ENCODE measurements at regions not wholly inside any gene's neighbourhood (a gene's known extent, or its start where the extent isn't known, plus 50 kb on each side); places are given as distances from the start of the nearest gene placed in this dataset.

DNA sequence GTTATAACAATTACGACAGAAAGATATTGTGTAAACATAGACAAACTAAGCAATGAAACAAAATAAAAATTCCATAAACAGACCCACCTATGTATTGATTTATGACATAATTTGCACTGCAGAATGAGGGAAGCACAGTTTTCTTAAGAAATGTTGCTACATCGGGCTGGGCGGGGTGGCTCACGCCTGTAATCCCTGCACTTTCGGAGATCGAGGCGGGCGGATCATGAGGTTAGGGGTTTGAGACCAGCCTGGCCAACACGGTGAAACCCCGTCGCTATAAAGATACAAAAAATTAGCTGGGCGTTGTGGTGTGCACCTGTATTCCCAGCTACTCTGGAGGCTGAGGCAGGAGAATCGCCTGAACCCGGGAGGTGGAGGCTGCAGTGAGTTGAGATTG is 1344.4 kb upstream of the WWC1 start:
- no peak overlapping the region for H3K27ac Mint-ChIP-seq
- H3K4me3 Mint-ChIP-seq = no peak overlapping the region
- no peak for ATAC-seq (replicated peaks)
- H3K9me3 Mint-ChIP-seq = peaks cover 4 to 13% of the 10 kb centered on the region in 2 donors
- no peaks in the 10 kb centered on the region for H3K36me3 Mint-ChIP-seq (ENCODE audit: insufficient read depth)
- DNase-seq = no peak
- no peaks in the 10 kb centered on the region for H3K4me1 Mint-ChIP-seq (ENCODE audit: low read depth in 2 of 2)
- H3K27me3 Mint-ChIP-seq = no peaks in the 10 kb centered on the region

DNA sequence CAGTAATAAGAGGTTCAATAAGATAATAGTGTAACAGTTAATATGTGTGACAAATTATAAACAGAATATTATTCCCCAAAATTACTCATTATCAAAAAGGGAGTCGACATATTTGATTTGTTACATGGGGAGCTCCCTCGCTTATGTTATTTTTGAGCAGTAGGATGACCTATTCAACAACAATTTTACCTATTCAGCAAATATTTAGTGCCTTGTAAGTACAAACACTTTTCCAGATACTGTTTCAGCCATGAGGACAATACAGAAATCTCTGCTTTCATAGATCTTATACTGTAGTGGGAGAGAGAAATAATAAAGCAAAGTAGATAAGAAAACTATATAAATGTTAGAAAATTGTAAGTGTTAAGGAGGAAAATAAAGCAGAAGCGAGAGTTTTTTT is 1342.8 kb upstream of the WWC1 start:
- no peak overlapping the region for H3K4me3 Mint-ChIP-seq
- H3K4me1 Mint-ChIP-seq (ENCODE audit: low read depth in 2 of 2) = no peaks in the 10 kb centered on the region
- DNase-seq (no peak), ATAC-seq (replicated peaks) (no peak)
- H3K27ac Mint-ChIP-seq = no peak overlapping the region
- no peaks in the 10 kb centered on the region for H3K9me3 Mint-ChIP-seq
- no peaks in the 10 kb centered on the region for H3K27me3 Mint-ChIP-seq
- no peaks in the 10 kb centered on the region for H3K36me3 Mint-ChIP-seq (ENCODE audit: insufficient read depth)

DNA sequence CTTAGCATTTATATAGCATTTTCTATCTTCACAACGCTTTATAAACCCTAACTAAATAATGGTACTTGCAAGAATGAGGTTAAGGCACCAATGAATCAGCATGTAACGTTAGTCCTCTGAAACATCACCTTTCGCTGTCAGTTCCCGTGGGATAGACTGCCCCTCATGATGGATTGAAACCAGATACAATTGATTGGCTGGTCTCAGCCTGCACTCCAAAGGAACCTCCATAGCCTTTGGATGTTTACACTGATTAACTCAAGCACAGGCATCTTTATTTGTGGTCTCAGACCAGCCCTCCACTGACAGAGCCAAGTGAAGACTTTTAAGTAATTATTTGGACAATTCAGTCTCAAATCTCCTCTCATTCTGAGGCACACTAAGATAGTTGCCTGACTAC is 1339.4 kb upstream of the WWC1 start:
- Mint-ChIP-seq H3K4me1 (ENCODE audit: low read depth in 2 of 2) (no peaks in the 10 kb centered on the region), H3K36me3 (ENCODE audit: insufficient read depth) (no peaks in the 10 kb centered on the region), H3K9me3 (peaks cover 1 to 4% of the 10 kb centered on the region in 2 donors), H3K4me3 (no peak overlapping the region), H3K27me3 (no peaks in the 10 kb centered on the region), H3K27ac (no peak overlapping the region)
- no peak for ATAC-seq (replicated peaks)
- no peak for DNase-seq

DNA sequence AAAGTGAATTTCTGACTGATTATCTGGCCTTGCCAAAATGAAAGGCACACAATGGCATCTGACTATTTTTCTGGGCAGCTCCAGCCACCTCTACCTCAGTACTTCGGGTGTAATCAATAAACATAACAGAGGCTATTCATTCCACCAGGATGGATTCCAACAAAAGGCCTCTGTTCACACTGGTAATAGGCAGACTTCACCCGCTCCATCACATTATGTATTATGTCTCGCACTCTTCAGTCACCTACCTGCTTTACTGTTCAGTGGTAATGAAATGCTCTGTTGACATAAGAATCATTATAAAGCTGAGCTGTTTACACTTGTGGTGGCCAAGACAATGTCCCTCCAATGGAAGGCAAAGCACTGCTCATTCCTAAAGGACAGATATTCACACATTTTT is 1333.7 kb upstream of the WWC1 start:
- H3K4me3 Mint-ChIP-seq = no peak overlapping the region
- no peaks in the 10 kb centered on the region for H3K36me3 Mint-ChIP-seq (ENCODE audit: insufficient read depth)
- no peaks in the 10 kb centered on the region for H3K27me3 Mint-ChIP-seq
- H3K4me1 Mint-ChIP-seq (ENCODE audit: low read depth in 2 of 2) = no peaks in the 10 kb centered on the region
- DNase-seq = no peak
- H3K27ac Mint-ChIP-seq = no peak overlapping the region
- peaks cover 3 to 32% of the 10 kb centered on the region in 2 donors for H3K9me3 Mint-ChIP-seq
- no peak for ATAC-seq (replicated peaks)

DNA sequence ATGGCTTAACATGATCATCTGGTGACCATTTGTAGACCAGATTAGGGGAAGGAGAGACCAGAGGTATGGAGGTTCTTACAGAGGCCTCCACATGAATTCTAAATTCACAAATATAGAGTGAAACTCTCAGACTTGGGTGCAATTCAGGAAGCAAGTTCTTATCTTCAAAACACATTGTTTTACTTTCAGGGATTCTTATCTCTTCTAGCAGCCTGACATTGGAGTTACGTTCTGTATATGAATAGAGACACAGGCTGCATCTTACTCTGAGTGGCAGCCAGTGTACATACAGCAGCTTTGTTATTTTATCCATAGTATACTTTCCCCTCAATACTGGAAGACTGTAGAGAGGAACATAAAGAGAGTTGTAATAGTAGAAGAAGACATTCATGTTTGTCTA is 1331.7 kb upstream of the WWC1 start:
- Mint-ChIP-seq H3K4me3 (no peak overlapping the region), H3K36me3 (ENCODE audit: insufficient read depth) (no peaks in the 10 kb centered on the region), H3K4me1 (ENCODE audit: low read depth in 2 of 2) (no peaks in the 10 kb centered on the region), H3K27ac (no peak overlapping the region), H3K27me3 (no peaks in the 10 kb centered on the region), H3K9me3 (peaks cover 6 to 50% of the 10 kb centered on the region in 2 donors)
- no peak for ATAC-seq (replicated peaks)
- DNase-seq = no peak

DNA sequence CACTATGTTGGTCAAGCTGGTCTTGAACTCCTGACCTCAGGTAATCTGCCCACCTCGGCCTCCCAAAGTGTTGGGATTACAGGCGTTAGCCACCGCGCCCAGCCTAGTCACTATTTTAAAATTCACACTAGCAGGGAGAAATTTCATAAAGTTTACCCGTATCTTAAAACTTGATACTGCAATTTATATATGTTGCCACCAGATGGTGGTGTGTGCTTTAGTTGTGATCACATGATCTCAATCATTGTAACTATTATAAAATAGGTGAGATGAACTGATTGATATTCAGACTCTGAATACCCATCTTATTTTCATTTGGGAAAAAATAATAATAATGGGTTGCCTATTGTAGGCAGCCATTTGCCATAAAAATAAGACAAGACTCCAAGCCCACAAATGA is 1330.4 kb upstream of the WWC1 start:
- Mint-ChIP-seq H3K4me1 (ENCODE audit: low read depth in 2 of 2) (no peaks in the 10 kb centered on the region), H3K36me3 (ENCODE audit: insufficient read depth) (no peaks in the 10 kb centered on the region), H3K27ac (no peak overlapping the region), H3K27me3 (no peaks in the 10 kb centered on the region), H3K9me3 (peaks cover 6 to 56% of the 10 kb centered on the region in 2 donors), H3K4me3 (no peak overlapping the region)
- DNase-seq (no peak), ATAC-seq (replicated peaks) (no peak)

DNA sequence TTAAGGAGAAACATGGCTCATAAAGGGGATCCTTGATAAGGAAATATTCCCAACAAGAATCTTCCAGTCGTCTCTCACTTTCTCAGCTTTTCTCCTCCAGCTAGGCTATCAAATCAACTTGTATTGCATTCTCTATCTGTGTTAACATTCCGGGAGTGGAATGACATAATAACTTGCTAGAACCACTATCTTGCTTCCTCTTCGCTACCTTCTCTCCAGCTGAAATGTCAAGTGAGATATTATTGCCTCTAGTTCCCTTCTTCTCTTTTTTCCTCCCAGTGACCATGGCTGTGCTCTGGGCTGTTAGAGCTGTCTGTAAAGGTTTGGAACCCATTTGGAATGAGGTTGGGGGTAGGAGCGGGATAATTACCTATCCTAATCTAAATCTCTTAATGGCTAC is 1329.5 kb upstream of the WWC1 start:
- DNase-seq = no peak
- Mint-ChIP-seq H3K27ac (no peak overlapping the region), H3K9me3 (peaks cover 6 to 56% of the 10 kb centered on the region in 2 donors), H3K4me3 (no peak overlapping the region), H3K36me3 (ENCODE audit: insufficient read depth) (no peaks in the 10 kb centered on the region), H3K27me3 (no peaks in the 10 kb centered on the region), H3K4me1 (ENCODE audit: low read depth in 2 of 2) (no peaks in the 10 kb centered on the region)
- ATAC-seq (replicated peaks) = no peak

DNA sequence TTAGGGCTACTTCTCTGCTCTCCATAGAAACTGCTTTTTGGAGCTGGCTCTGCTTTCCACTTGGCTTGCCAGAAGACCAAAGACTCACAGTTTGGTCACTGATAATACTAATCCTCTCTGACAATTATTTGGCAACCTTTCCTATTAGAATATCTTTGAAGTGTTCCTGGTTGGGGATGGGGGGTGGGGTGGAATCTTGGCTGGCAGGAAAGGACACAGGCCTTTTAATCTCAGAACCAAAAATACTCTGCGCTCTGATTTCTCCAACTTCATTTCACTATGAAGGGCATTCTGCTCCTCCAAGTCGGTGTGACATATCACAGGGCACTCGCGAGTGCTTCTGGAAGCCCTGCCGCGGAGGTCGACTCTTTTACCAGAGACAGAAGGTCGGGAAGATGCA is 1329.0 kb upstream of the WWC1 start:
- Mint-ChIP-seq H3K36me3 (ENCODE audit: insufficient read depth) (no peaks in the 10 kb centered on the region), H3K9me3 (peaks cover 3 to 51% of the 10 kb centered on the region in 2 donors), H3K27ac (no peak overlapping the region), H3K27me3 (no peaks in the 10 kb centered on the region), H3K4me1 (ENCODE audit: low read depth in 2 of 2) (no peaks in the 10 kb centered on the region), H3K4me3 (no peak overlapping the region)
- ATAC-seq (replicated peaks) = no peak
- DNase-seq = no peak

DNA sequence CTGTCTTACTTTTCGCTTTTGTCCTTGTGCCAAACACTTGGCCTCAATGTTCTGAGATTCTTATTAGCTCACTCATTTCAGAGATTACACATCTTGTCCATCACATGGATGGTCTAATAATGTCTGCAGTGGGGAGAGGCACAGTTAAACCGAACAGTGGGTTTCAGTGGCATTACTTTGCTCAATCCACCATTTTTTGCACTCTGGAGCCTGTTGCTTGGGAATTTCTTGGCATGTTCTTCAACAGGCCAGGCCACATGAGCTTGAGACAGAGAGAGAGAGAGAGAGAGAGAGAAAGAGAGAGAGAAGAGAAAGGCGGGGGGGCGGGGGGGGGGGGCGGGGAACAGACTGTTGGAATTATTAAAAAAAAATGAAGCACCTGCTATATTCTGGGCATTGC is 1327.8 kb upstream of the WWC1 start:
- DNase-seq (no peak), ATAC-seq (replicated peaks) (no peak)
- H3K4me1 Mint-ChIP-seq (ENCODE audit: low read depth in 2 of 2) = no peaks in the 10 kb centered on the region
- H3K27ac Mint-ChIP-seq = no peak overlapping the region
- no peaks in the 10 kb centered on the region for H3K27me3 Mint-ChIP-seq
- no peak overlapping the region for H3K4me3 Mint-ChIP-seq
- peaks cover 3 to 51% of the 10 kb centered on the region in 2 donors for H3K9me3 Mint-ChIP-seq
- no peaks in the 10 kb centered on the region for H3K36me3 Mint-ChIP-seq (ENCODE audit: insufficient read depth)

DNA sequence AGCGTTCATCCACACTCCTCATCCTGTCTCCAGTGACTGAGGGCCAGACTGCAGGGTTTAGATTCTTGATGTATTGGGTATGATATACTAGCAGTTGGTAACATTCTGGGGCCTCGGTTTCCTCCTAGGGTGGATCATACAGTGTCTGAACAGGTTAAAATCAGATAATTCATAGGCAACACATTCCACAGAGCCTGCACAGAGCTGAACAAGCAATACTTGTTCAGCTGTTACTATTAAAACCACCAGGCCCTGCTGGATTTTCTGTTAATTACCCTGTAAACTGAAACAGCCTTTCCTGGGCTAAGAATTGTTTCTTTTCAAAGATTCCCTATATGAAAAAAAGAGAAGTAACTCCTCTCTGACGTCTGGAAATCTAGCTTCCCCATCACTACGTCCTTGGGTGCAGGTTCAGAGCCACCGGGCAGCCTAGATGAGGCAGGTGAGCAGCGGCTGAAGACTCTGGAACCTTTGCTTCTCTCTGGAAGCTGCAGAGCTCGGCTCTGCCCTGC is 1313.5 kb upstream of the WWC1 start:
- Mint-ChIP-seq H3K9me3 (peaks cover 7 to 10% of the 10 kb centered on the region in 2 donors), H3K27ac (no peak overlapping the region), H3K4me1 (ENCODE audit: low read depth in 2 of 2) (no peaks in the 10 kb centered on the region), H3K27me3 (no peaks in the 10 kb centered on the region), H3K4me3 (no peak overlapping the region), H3K36me3 (ENCODE audit: insufficient read depth) (no peaks in the 10 kb centered on the region)
- no peak for DNase-seq
- no peak for ATAC-seq (replicated peaks)

DNA sequence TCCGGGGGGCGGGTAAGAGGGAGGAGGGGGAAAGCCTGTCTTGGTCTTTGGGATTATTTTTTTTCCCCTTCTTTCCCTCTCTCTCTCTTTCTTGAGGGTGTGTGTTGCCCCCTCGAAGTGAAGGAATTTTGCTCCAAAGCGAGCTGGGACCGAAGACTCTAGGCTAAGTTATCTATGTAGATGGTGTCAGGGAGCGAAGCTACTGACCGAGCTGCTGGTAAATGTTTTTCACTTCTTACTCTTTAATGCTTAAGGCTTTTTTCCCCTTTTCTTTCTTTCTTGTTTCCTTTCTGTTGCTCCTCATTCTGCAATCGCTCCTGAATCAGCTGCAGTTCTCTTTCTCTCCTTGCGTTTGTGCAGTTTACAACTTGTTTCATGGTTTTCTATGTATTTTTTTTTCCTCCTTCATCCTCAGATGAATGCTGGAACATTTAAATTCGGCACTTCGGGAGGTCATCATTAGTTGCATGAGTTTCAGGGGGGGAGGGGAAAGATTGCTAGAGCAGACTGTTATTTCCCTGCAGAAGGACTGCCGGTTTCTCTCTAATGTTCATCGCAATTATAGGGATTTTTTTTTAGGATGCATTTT is 1312.0 kb upstream of the WWC1 start:
- Mint-ChIP-seq H3K36me3 (ENCODE audit: insufficient read depth) (no peaks in the 10 kb centered on the region), H3K4me1 (ENCODE audit: low read depth in 2 of 2) (no peaks in the 10 kb centered on the region), H3K27ac (no peak overlapping the region), H3K27me3 (no peaks in the 10 kb centered on the region), H3K4me3 (no peak overlapping the region), H3K9me3 (peaks cover 7 to 10% of the 10 kb centered on the region in 2 donors)
- DNase-seq (no peak), ATAC-seq (replicated peaks) (no peak)

DNA sequence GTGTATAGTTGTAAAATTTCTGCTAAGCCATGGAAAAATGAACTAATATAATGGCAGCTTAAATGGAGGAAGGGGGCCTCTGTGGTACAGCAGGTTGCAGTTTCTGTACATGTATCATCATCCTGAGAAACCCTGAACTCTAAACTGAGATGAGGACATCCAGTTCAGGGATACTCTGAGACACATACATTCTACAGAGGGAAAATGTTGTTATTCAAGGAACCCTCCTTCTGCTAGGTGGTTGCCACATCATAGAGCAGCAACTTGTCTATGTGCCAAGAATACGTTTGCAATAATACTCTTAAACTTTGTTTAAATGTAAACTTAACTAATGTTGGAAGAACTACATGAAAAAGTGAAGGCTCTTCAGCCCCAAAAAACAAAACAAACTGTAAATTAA is 1310.8 kb upstream of the WWC1 start:
- ATAC-seq (replicated peaks) = no peak

DNA sequence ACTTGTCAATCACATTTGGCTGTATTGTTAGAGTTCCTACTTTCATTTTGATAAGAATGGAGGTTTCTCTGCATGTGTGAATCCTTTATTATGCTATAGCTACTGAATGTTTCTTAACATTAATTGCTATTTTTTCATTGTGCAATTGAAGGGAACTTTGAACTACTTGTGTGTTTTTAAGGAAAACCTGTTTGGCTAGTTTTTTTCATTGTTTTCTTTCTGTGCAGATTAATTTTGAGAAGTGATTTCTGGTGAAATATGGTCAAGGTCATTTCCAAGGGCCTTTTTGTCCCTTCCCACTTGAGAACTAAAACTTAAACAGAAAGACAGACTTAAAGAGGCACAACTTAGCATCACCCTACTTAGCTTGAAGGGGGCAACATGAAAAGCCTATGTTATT is 1309.2 kb upstream of the WWC1 start:
- DNase-seq = no peak
- H3K4me3 Mint-ChIP-seq = no peak overlapping the region
- no peaks in the 10 kb centered on the region for H3K27me3 Mint-ChIP-seq
- no peak overlapping the region for H3K27ac Mint-ChIP-seq
- ATAC-seq (replicated peaks) = no peak
- no peaks in the 10 kb centered on the region for H3K36me3 Mint-ChIP-seq (ENCODE audit: insufficient read depth)
- no peaks in the 10 kb centered on the region for H3K4me1 Mint-ChIP-seq (ENCODE audit: low read depth in 2 of 2)
- H3K9me3 Mint-ChIP-seq = peaks cover 3% of the 10 kb centered on the region in 2 donors

More for the DNA sequence above, 1310.8 kb upstream of the WWC1 start:
- Mint-ChIP-seq H3K9me3 (peaks cover 7 to 10% of the 10 kb centered on the region in 2 donors), H3K4me1 (ENCODE audit: low read depth in 2 of 2) (no peaks in the 10 kb centered on the region), H3K36me3 (ENCODE audit: insufficient read depth) (no peaks in the 10 kb centered on the region), H3K27ac (no peak overlapping the region), H3K4me3 (no peak overlapping the region), H3K27me3 (no peaks in the 10 kb centered on the region)
- no peak for DNase-seq

DNA sequence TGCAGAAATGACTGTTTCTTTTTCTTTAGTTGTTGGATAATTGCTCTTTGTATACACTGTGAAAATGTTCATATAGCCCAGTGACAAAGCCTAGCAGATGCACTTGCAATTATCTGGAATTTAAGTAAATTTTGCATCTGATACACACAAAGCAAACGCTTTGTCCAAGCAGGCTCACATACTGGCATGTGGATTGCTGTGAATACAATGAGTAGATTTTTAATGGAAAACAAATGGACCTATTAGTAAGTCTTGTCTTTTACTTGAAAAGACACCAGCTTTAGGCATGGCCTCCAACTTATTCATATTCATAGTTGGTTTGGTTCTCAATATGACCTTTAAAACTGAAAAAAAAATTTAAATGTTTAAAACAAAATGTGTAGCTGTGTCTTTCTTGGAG is 1299.8 kb upstream of the WWC1 start:
- Mint-ChIP-seq H3K36me3 (ENCODE audit: insufficient read depth) (no peaks in the 10 kb centered on the region), H3K9me3 (peaks cover 0 to 3% of the 10 kb centered on the region in 2 donors), H3K27ac (no peak overlapping the region), H3K4me1 (ENCODE audit: low read depth in 2 of 2) (no peaks in the 10 kb centered on the region), H3K27me3 (no peaks in the 10 kb centered on the region), H3K4me3 (no peak overlapping the region)
- no peak for ATAC-seq (replicated peaks)
- no peak for DNase-seq

DNA sequence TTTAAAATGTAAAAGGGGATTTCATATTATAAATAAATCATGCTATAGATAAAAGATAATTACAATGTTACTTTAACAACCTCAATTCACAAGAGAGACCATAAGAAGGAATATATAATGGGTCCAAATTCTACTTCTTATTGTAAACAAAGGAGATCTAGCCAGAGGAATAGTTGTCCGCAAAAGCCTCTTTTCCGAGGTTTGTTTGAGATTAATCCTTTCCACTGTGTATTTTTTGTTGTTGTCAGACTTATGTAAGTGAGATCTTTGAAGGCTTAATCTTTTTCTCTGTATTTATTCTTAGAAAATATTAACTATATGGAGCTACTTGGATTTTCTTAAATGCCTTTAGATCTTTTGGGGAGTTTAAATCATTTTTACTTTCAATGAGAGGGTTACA is 1299.3 kb upstream of the WWC1 start:
- H3K27ac Mint-ChIP-seq = no peak overlapping the region
- DNase-seq (no peak), ATAC-seq (replicated peaks) (no peak)
- H3K36me3 Mint-ChIP-seq (ENCODE audit: insufficient read depth) = no peaks in the 10 kb centered on the region
- no peaks in the 10 kb centered on the region for H3K27me3 Mint-ChIP-seq
- H3K4me3 Mint-ChIP-seq = no peak overlapping the region
- H3K4me1 Mint-ChIP-seq (ENCODE audit: low read depth in 2 of 2) = no peaks in the 10 kb centered on the region
- H3K9me3 Mint-ChIP-seq = peaks cover 0 to 2% of the 10 kb centered on the region in 2 donors

All from effector memory CD8-positive, alpha-beta T cell (primary cell).